Sigmoid colon (tissue), 6 donors: ENCODE measurements at regions not wholly inside any gene's neighbourhood (a gene's known extent, or its start where the extent isn't known, plus 50 kb on each side); places are given as distances from the start of the nearest gene placed in this dataset.

Experiments
- DNase-seq: peaks from one replicate; pipeline ENCODE4 v3.0.0-alpha.2; 2019
- H3K27ac ChIP-seq, 4 donors: fragments of 200-600 bp; sonication (generic); one replicate each; pipeline ENCODE4 v1.5.1; 2016 to 2019; ENCODE audit warnings: mild to moderate bottlenecking in 1 of 4
- H3K27me3 ChIP-seq, 3 donors: fragments of 200-600 bp; sonication (generic); one replicate each; pipeline ENCODE4 v1.5.1; 2019; ENCODE audit warnings: mild to moderate bottlenecking in 1 of 3
- H3K36me3 ChIP-seq, 4 donors: fragments of 200-600 bp; sonication (generic); one replicate each; pipeline ENCODE4 v1.5.1; 2016 to 2019
- H3K4me1 ChIP-seq, 4 donors: fragments of 200-600 bp; sonication (generic); one replicate each; pipeline ENCODE4 v1.5.1; 2017 to 2019
- H3K4me3 ChIP-seq, 4 donors: fragments of 200-600 bp; sonication (generic); one replicate each; pipeline ENCODE4 v1.5.1; 2017 to 2019; ENCODE audit warnings: mild to moderate bottlenecking in 2 of 4, moderate library complexity in 1 of 4
- H3K9me3 ChIP-seq, 4 donors: fragments of 200-600 bp in 3 of 4; sonication (generic) in 3 of 4; one replicate each; pipeline versions ENCODE4 v1.5.1 to v1.6.1; 2013 to 2019
- CTCF ChIP-seq, 4 experiments: fragments of 450-650 bp in 3 of 4; fragments of 200-600 bp in 1 of 4; IDR thresholded peaks; one replicate each; pipeline ENCODE4 v1.5.1; 2016 to 2019; ENCODE audit warnings: antibody characterized with exemption in 4 of 4, mild to moderate bottlenecking in 3 of 4, moderate library complexity in 2 of 4
- EP300 ChIP-seq, 4 donors: sonication (generic); formaldehyde crosslinking; IDR thresholded peaks; one replicate each; pipeline ENCODE4 v1.6.1; 2017; ENCODE audit warnings: antibody characterized with exemption in 4 of 4
- POLR2A ChIP-seq, 2 donors: fragments of 450-650 bp; IDR thresholded peaks; one replicate each; pipeline ENCODE4 v1.6.1; 2016; ENCODE audit warnings: antibody characterized with exemption in 2 of 2, mild to moderate bottlenecking in 2 of 2, moderate library complexity in 2 of 2
- POLR2AphosphoS5 ChIP-seq, 4 donors: sonication (generic); formaldehyde crosslinking; IDR thresholded peaks; one replicate each; pipeline ENCODE4 v1.6.1; 2017; ENCODE audit warnings: antibody characterized with exemption in 4 of 4
- WGBS, 2 donors: extraction: QIAGEN DNeasy Blood & Tissue Kit; methylation state at CpG; one replicate each; pipeline ENCODE4 v1.1.7; 2013; 5-methylcytosine and 5-hydroxymethylcytosine counted together
- intact Hi-C: fragments of 100-400 bp; cut with DNase I; formaldehyde crosslinking; loops from one replicate; pipeline ENCODE4 v1.15.1; 2023
- donor health status: healthy with polysubstance abuse.
- donor health status: healthy.

GRCh38 chr14:49418789-49419188, 167.4 kb downstream of the RPS29 start:
- 84 to 86% methylated on average over 4 of the region's 4 CpGs for WGBS, 2 donors
- DNase-seq: no peak
- no peak overlapping the region for H3K4me3 ChIP-seq
- TF ChIP-seq POLR2A (IDR thresholded peaks at IDR 0.05) (no peak), EP300 (IDR thresholded peaks at IDR 0.05) (no peak), CTCF (IDR thresholded peaks at IDR 0.05) (no peak), POLR2AphosphoS5 (IDR thresholded peaks at IDR 0.05) (no peak)
- intact Hi-C loops: no loop called here
- no peaks in the 10 kb centered on the region for H3K4me1 ChIP-seq
- no peak overlapping the region for H3K27ac ChIP-seq
- H3K9me3 ChIP-seq: no peaks in the 10 kb centered on the region
- H3K36me3 ChIP-seq: no peaks in the 10 kb centered on the region
- no peaks in the 10 kb centered on the region for H3K27me3 ChIP-seq

GRCh38 chr14:49417790-49418189, 168.4 kb downstream of the RPS29 start:
- Histone ChIP-seq H3K36me3 (no peaks in the 10 kb centered on the region), H3K27me3 (no peaks in the 10 kb centered on the region), H3K9me3 (no peaks in the 10 kb centered on the region), H3K27ac (no peak overlapping the region), H3K4me1 (no peaks in the 10 kb centered on the region), H3K4me3 (no peak overlapping the region)
- no peak for TF ChIP-seq POLR2AphosphoS5 (IDR thresholded peaks at IDR 0.05)
- TF ChIP-seq EP300 (IDR thresholded peaks at IDR 0.05): no peak
- no peak for TF ChIP-seq POLR2A (IDR thresholded peaks at IDR 0.05)
- no peak for TF ChIP-seq CTCF (IDR thresholded peaks at IDR 0.05)
- DNase-seq: no peak
- intact Hi-C loops: no loop called here

- no peaks in the 10 kb centered on the region for H3K36me3 ChIP-seq
- H3K9me3 ChIP-seq: no peaks in the 10 kb centered on the region
- DNase-seq: no peak
- H3K27ac ChIP-seq: no peak overlapping the region
- WGBS, 2 donors: 52 to 78% methylated on average over 1 of the region's 1 CpG
- no peaks in the 10 kb centered on the region for H3K4me1 ChIP-seq
- no peak for TF ChIP-seq CTCF (IDR thresholded peaks at IDR 0.05)
- TF ChIP-seq POLR2A (IDR thresholded peaks at IDR 0.05): no peak
- no peak for TF ChIP-seq POLR2AphosphoS5 (IDR thresholded peaks at IDR 0.05)
- no peak for TF ChIP-seq EP300 (IDR thresholded peaks at IDR 0.05)
- intact Hi-C loops: no loop called here
- H3K27me3 ChIP-seq: no peaks in the 10 kb centered on the region
- no peak overlapping the region for H3K4me3 ChIP-seq
These were observed 177.8 kb downstream of the RPS29 start for GRCh38 chr14:49408187-49408933.

GRCh38 chr14:49405291-49405690, 180.9 kb downstream of the RPS29 start:
- Histone ChIP-seq H3K27ac (no peak overlapping the region), H3K27me3 (no peaks in the 10 kb centered on the region), H3K4me3 (no peak overlapping the region), H3K4me1 (no peaks in the 10 kb centered on the region), H3K9me3 (no peaks in the 10 kb centered on the region), H3K36me3 (no peaks in the 10 kb centered on the region)
- TF ChIP-seq POLR2A (IDR thresholded peaks at IDR 0.05): no peak
- TF ChIP-seq EP300 (IDR thresholded peaks at IDR 0.05): no peak
- no peak for TF ChIP-seq POLR2AphosphoS5 (IDR thresholded peaks at IDR 0.05)
- 64 to 77% methylated on average over 3 of the region's 3 CpGs for WGBS, 2 donors
- DNase-seq: no peak
- intact Hi-C loops: no loop called here

GRCh38 chr14:49401373-49401772, 184.8 kb downstream of the RPS29 start:
- 80 to 90% methylated on average over 2 of the region's 2 CpGs for WGBS, 2 donors
- TF ChIP-seq POLR2A (IDR thresholded peaks at IDR 0.05) (no peak), EP300 (IDR thresholded peaks at IDR 0.05) (no peak), POLR2AphosphoS5 (IDR thresholded peaks at IDR 0.05) (no peak), CTCF (IDR thresholded peaks at IDR 0.05) (no peak)
- Histone ChIP-seq H3K27ac (no peak overlapping the region), H3K9me3 (no peaks in the 10 kb centered on the region), H3K27me3 (no peaks in the 10 kb centered on the region), H3K4me3 (no peak overlapping the region), H3K4me1 (no peaks in the 10 kb centered on the region), H3K36me3 (no peaks in the 10 kb centered on the region)
- intact Hi-C loops: no loop called here
- DNase-seq: no peak
